GM18868 (cell line): ENCODE measurements at regions not wholly inside any gene's neighbourhood (a gene's known extent, or its start where the extent isn't known, plus 50 kb on each side); places are given as distances from the start of the nearest gene placed in this dataset.
"Not testable (repeated sequence)": the region's sequence is repeated elsewhere in the genome, so short reads cannot be mapped to it uniquely, and the experiment has no call there.

ENCODE experiments used
- ATAC-seq: cut with Tn5 transposase; IDR thresholded peaks from one replicate; pipeline ENCODE4 v1.9.1; 2021; ENCODE audit warnings: mild to moderate bottlenecking, moderate library complexity; ENCODE audit not compliant: unreplicated experiment

- ATAC-seq: no peak
Measured at GRCh38 chr12:78331753-78332152, 501.1 kb downstream of the NAV3 start.

DNA sequence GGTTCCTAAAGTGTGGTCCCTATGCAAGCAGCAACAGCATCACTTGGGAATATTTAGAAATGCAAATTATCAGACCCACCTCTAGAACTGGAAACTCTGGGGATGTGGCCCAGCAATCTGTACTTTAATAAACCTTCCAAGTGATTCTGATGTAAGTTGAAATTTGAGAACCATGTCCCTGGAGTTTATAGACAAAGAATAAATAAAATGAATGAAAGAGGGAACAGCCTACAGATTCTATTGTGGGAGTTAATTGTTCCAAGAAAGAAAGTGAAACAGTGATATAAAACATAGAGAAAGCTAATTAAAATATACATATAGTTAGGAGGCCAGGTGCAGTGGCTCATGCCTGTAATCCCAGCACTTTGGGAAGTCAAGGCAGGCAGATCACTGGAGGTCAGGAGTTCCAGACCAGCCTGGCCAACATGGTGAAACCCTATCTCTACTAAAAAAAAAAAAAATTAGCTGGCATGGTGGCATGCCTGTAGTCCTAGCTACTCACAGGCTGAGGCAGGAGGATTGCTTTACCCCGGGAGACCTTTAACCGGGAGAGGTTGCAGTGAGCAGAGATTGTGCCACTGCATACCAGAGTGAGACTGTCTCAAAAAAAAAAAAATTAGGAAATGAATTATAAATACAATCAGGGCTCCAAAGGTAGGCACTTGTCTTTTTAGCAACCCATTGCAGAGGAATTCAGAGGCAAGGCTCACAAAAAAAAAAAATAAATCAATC lies 507.5 kb downstream of the NAV3 start:
- no peak for ATAC-seq

- no peak for ATAC-seq
Measured at GRCh38 chr12:78340406-78340805, 509.7 kb downstream of the NAV3 start.

DNA sequence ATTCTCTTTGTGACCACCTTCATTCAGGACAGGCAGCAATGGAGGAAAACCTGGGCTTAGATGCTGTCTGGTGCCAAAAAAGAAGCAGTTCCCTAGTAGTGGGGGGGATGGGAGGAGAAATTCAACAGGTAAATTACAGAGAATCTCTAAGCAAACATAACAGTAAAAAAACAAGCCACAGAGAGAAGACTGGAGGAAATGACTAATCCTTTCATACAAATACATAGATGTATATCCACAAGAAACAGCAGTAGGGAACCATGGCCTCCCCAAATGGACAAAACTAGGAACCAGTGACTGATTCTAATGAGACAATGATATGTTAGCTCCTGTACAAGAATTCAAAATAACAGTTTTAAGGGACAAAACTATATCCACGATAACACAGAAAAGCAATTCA lies 513.0 kb downstream of the NAV3 start:
- no peak for ATAC-seq

DNA sequence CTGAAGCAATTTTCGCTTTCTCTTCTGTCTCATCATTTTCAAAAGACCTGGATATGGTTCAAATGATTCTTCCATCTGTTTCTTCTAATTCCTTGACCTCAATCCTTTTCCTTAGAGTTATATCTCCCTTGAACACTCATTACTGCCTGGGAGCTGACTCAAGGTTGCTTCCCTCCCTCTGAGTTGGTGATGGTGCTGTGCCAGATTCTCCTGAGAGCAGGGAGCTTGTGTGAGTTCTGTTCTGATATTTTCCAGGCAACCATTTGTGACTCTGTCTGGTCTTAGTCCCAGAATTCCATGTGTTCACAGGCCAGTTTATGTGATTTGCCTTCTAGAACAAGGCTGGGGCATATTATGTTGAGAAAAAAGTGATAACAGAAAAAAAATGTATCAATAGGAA lies 505.1 kb upstream of the SYT1 start:
- no peak for ATAC-seq

DNA sequence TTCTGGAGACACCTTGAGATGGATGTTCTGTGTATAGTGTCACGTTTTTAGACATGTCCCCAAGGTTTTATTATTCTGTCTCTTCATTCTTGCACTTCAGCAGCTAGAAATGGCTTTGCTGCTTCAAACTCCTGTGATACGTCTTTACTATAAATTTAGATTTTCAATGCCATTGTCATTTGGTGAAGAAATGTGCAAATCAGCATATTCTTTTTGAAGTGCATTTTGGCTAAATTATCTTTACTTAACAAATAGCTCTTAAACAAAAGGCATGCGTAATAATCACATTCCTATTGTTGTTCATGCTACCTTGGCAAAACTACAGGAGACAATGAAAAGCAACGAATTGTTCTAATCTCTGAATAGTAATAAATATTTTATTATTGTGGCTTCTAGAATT lies 502.9 kb upstream of the SYT1 start:
- ATAC-seq: no peak

GRCh38 chr12:78371284-78371683 lies 493.3 kb upstream of the SYT1 start:
- ATAC-seq: no peak

GRCh38 chr12:78375461-78375860 lies 489.1 kb upstream of the SYT1 start:
- no peak for ATAC-seq

DNA sequence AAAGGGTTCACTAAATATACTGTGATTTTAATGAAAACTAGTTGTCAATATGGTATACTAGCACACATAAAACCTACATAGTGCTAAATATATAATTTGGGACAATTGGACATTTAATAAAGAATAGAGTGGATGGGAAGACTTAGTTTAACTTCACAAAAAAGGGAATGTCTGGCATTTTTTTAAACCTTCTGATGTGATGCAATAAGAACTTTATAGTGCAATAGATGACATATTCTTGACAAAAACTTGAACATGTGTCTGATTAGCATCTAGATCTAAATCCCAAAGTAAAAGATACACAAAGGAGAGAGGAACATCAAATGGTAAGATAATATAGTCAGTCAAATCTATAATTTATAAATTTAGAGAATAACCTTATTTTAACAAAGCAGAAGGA lies 488.3 kb upstream of the SYT1 start:
- no peak for ATAC-seq

- ATAC-seq: not testable (repeated sequence)
Measured at GRCh38 chr12:78379065-78379464, 485.5 kb upstream of the SYT1 start.

GRCh38 chr12:78383414-78383813 lies 481.2 kb upstream of the SYT1 start:
- no peak for ATAC-seq

GRCh38 chr12:78384541-78384940 lies 480.0 kb upstream of the SYT1 start:
- no peak for ATAC-seq

GRCh38 chr12:78385541-78385940 lies 479.0 kb upstream of the SYT1 start:
- no peak for ATAC-seq

- ATAC-seq: no peak
Measured at GRCh38 chr12:78386871-78387270, 477.7 kb upstream of the SYT1 start.

GRCh38 chr12:78387721-78388120 lies 476.9 kb upstream of the SYT1 start:
- ATAC-seq: no peak

DNA sequence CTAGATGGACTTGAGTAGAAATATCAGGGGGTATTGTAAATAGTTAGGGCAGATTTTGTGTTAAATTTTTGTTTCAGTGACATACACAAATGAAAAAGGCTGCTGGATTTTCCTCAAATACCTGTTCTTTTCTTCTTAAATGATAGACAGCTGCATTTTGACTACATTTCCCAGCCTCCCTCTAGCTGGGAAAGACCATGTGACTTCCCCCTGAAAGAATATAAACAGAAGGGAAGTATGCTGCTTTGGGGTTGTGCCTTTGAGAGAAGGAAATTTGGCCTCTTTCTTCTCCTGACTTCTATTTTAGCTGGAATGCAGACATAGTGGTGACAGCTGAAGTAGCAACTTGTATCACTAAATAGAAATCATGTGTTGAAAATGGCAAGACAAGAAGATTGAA lies 476.1 kb upstream of the SYT1 start:
- no peak for ATAC-seq

GRCh38 chr12:78390920-78391319 lies 473.7 kb upstream of the SYT1 start:
- no peak for ATAC-seq

GRCh38 chr12:78392918-78393317 lies 471.7 kb upstream of the SYT1 start:
- ATAC-seq: no peak

GRCh38 chr12:78395961-78396360 lies 468.6 kb upstream of the SYT1 start:
- no peak for ATAC-seq

GRCh38 chr12:78396538-78396937 lies 468.0 kb upstream of the SYT1 start:
- ATAC-seq: no peak

- no peak for ATAC-seq
Measured at GRCh38 chr12:78398750-78399149, 465.8 kb upstream of the SYT1 start.

- no peak for ATAC-seq
Measured at GRCh38 chr12:78402366-78403134, 462.0 kb upstream of the SYT1 start.
